ENCODE measurements at regions not wholly inside any gene's neighbourhood (a gene's known extent, or its start where the extent isn't known, plus 50 kb on each side); places are given as distances from the start of the nearest gene placed in this dataset.
A peak's percentile ranks its signal among the peaks of the same experiment; 100 is the strongest.

- DNase-seq, result no peak
- Mint-ChIP-seq H3K36me3 (ENCODE audit: low read depth) (no peaks in the 10 kb centered on the region), H3K4me3 (no peak overlapping the region), H3K27ac (no peak overlapping the region), H3K4me1 (peaks cover 34% of the 10 kb centered on the region), H3K27me3 (ENCODE audit: low read depth, poor library complexity) (peaks cover 15% of the 10 kb centered on the region), H3K9me3 (peaks cover under 1% of the 10 kb centered on the region)
- no peak for TF ChIP-seq CTCF (IDR thresholded peaks at IDR 0.05)
Observed at GRCh38 chr15:68501616-68502015, 69.7 kb upstream of the ITGA11 start.

GRCh38 chr15:68502398-68502901 is 70.5 kb upstream of the ITGA11 start:
- TF ChIP-seq CTCF (IDR thresholded peaks at IDR 0.05), result no peak
- peaks cover 5% of the 10 kb centered on the region for H3K9me3 Mint-ChIP-seq
- H3K27me3 Mint-ChIP-seq (ENCODE audit: low read depth, poor library complexity), result peaks cover 18% of the 10 kb centered on the region
- no peak overlapping the region for H3K4me3 Mint-ChIP-seq
- H3K27ac Mint-ChIP-seq, result no peak overlapping the region
- no peak for DNase-seq
- H3K36me3 Mint-ChIP-seq (ENCODE audit: low read depth), result no peaks in the 10 kb centered on the region
- peaks cover 34% of the 10 kb centered on the region for H3K4me1 Mint-ChIP-seq

- no peaks in the 10 kb centered on the region for H3K36me3 Mint-ChIP-seq (ENCODE audit: low read depth)
- H3K27me3 Mint-ChIP-seq (ENCODE audit: low read depth, poor library complexity), result peaks cover 16% of the 10 kb centered on the region
- H3K27ac Mint-ChIP-seq, result peak overlapping the region; percentile 22
- TF ChIP-seq CTCF (IDR thresholded peaks at IDR 0.05), result no peak
- H3K9me3 Mint-ChIP-seq, result peaks cover 5% of the 10 kb centered on the region
- H3K4me3 Mint-ChIP-seq, result no peak overlapping the region
- no peak for DNase-seq
- H3K4me1 Mint-ChIP-seq, result peaks cover 34% of the 10 kb centered on the region
Observed at GRCh38 chr15:68503213-68503612, 71.2 kb upstream of the ITGA11 start.

- DNase-seq, result no peak
- Mint-ChIP-seq H3K9me3 (peaks cover 5% of the 10 kb centered on the region), H3K4me1 (peaks cover 34% of the 10 kb centered on the region), H3K36me3 (ENCODE audit: low read depth) (no peaks in the 10 kb centered on the region), H3K27me3 (ENCODE audit: low read depth, poor library complexity) (peaks cover 20% of the 10 kb centered on the region), H3K27ac (peak overlapping the region; percentile 23), H3K4me3 (no peak overlapping the region)
- TF ChIP-seq CTCF (IDR thresholded peaks at IDR 0.05), result no peak
Observed at GRCh38 chr15:68503791-68504680, 72.1 kb upstream of the ITGA11 start.

- Mint-ChIP-seq H3K9me3 (peaks cover 5% of the 10 kb centered on the region), H3K4me1 (peaks cover 31% of the 10 kb centered on the region), H3K4me3 (no peak overlapping the region)
Observed at GRCh38 chr15:68504681-68505170, 72.8 kb upstream of the ITGA11 start.

More at GRCh38 chr15:68504681-68505170, 72.8 kb upstream of the ITGA11 start:
- no peak for TF ChIP-seq CTCF (IDR thresholded peaks at IDR 0.05)
- no peak for DNase-seq
- Mint-ChIP-seq H3K36me3 (ENCODE audit: low read depth) (no peaks in the 10 kb centered on the region), H3K27ac (peak overlapping the region; percentile 23), H3K27me3 (ENCODE audit: low read depth, poor library complexity) (peaks cover 20% of the 10 kb centered on the region)
